ENCODE measurements at regions not wholly inside any gene's neighbourhood (a gene's known extent, or its start where the extent isn't known, plus 50 kb on each side); places are given as distances from the start of the nearest gene placed in this dataset.

DNA sequence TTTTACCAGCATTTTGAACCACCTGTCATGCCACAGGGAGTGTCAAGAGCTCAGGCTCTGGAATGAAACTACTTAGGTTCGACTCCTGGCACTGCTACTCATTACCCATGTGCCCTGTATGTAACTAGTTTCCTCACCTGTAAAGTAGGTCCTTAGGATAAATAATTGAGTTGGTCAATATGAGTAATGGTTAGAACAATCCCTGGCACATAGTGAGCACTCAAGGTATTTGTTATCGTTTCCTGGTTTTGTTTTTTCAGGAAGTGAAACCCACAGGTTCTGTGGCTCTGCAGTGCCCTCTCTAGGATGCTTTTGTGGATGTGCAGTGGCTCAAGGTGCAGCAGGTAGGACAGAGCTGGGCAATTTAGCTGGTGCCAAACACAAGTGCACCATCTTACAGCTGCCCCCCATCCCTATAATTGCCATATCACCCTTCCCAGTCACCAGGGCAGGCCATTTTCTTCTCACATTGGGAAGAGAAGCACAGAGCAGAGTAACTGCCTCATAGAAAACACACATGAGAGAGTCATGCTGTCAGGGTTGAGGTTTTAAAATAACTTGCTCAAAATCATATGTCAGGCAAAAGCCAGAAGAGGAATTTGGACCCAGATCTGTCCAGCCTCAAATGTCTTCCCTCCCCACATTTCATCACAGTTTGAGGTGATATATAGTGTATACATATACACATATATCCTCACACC lies 297.5 kb downstream of the RPAP3 start:
- TF ChIP-seq, protein P1, sequence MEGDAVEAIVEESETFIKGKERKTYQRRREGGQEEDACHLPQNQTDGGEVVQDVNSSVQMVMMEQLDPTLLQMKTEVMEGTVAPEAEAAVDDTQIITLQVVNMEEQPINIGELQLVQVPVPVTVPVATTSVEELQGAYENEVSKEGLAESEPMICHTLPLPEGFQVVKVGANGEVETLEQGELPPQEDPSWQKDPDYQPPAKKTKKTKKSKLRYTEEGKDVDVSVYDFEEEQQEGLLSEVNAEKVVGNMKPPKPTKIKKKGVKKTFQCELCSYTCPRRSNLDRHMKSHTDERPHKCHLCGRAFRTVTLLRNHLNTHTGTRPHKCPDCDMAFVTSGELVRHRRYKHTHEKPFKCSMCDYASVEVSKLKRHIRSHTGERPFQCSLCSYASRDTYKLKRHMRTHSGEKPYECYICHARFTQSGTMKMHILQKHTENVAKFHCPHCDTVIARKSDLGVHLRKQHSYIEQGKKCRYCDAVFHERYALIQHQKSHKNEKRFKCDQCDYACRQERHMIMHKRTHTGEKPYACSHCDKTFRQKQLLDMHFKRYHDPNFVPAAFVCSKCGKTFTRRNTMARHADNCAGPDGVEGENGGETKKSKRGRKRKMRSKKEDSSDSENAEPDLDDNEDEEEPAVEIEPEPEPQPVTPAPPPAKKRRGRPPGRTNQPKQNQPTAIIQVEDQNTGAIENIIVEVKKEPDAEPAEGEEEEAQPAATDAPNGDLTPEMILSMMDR (IDR thresholded peaks at IDR 0.05), result no peak
- no peak for TF ChIP-seq POLR2A (IDR thresholded peaks at IDR 0.05)
